Kidney (tissue), 13 donors: ENCODE measurements at regions not wholly inside any gene's neighbourhood (a gene's known extent, or its start where the extent isn't known, plus 50 kb on each side); places are given as distances from the start of the nearest gene placed in this dataset.
A peak's percentile ranks its signal among the peaks of the same experiment; 100 is the strongest.

Experiments used
- DNase-seq, 5 donors: peaks; one replicate each; pipeline ENCODE4 v3.0.0-alpha.2; 2013 to 2020
- FAIRE-seq: peaks from 2 replicates; lab custom pipeline; 2012; peaks lifted over from hg19 to GRCh38; lab: Jason Lieb, UNC
- H3K27ac ChIP-seq, 2 donors: one replicate each; pipeline ENCODE4 v1.7.0; 2013; ENCODE audit warnings: low read depth in 2 of 2, low read length in 2 of 2, inconsistent platforms in 1 of 2
- H3K27me3 ChIP-seq: one replicate; pipeline ENCODE4 v1.7.1; 2013; ENCODE audit warnings: low read length, inconsistent platforms; ENCODE audit not compliant: control insufficient read depth, insufficient read depth
- H3K36me3 ChIP-seq, 3 donors: one replicate each; pipeline versions ENCODE4 v1.7.0 to v1.7.1; 2013; ENCODE audit warnings: low read length in 3 of 3, control low read depth in 1 of 3, inconsistent platforms in 1 of 3; ENCODE audit not compliant: insufficient read depth in 3 of 3, control insufficient read depth in 2 of 3
- H3K4me1 ChIP-seq, 3 donors: one replicate each; pipeline versions ENCODE4 v1.7.0 to v1.7.1; 2013; ENCODE audit warnings: low read length in 3 of 3, inconsistent platforms in 1 of 3, low read depth in 1 of 3; ENCODE audit not compliant: control insufficient read depth in 2 of 3, insufficient read depth in 2 of 3
- H3K4me3 ChIP-seq, 3 donors: one replicate each; pipeline versions ENCODE4 v1.7.0 to v1.8.1; 2013; ENCODE audit warnings: low read length in 3 of 3, control low read depth in 1 of 3, inconsistent platforms in 1 of 3
- H3K9ac ChIP-seq, 3 donors: one replicate each; pipeline versions ENCODE4 v1.7.0 to v1.7.1; 2013; ENCODE audit warnings: low read length in 3 of 3, control low read depth in 1 of 3, inconsistent platforms in 1 of 3
- H3K9me3 ChIP-seq, 3 donors: one replicate each; pipeline versions ENCODE4 v1.7.0 to v1.7.1; 2013; ENCODE audit warnings: low read length in 3 of 3, control low read depth in 1 of 3, inconsistent platforms in 1 of 3; ENCODE audit not compliant: control insufficient read depth in 2 of 3, insufficient read depth in 1 of 3
- CTCF ChIP-seq: IDR thresholded peaks from 3 replicates; pipeline ENCODE4 v1.5.1; 2012; ENCODE audit warnings: mild to moderate bottlenecking, moderate library complexity, borderline replicate concordance; ENCODE audit not compliant: insufficient read depth; ENCODE audit errors: extremely low read depth
- intact Hi-C: fragments of 100-400 bp; cut with DNase I; formaldehyde crosslinking; loops from one replicate; pipeline ENCODE4 v1.11.1; 2022
- donor health status: control.
- donor health status: control.
- donor health status: control.
- donor health status: control.
- donor health status: control.
- donor health status: DM: yes; HTN: yes; CAD: no.
- donor health status: Normal renal cell carcinoma (clear cell type).

DNA sequence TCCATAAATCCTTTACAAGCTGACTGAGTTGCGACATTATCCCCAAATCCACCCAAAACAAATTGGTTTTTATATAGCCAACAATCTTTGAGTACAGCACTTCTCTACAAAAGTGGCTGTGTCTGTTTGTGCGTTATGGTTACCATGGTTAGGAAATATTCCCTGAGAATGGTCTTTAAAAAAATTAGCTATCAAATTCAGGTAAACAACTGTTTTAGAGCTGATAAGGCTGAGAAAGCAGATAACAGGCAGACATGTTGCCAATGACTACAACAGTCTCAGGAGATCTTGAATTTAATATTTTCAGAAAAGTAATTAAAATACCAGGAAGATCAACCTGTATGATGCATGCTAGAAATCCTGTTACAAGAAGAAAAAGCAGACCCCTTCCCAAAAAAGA, 248.0 kb downstream of the RASSF9 start:
- FAIRE-seq (no peak), DNase-seq (no peak)
- Histone ChIP-seq H3K4me3 (no peak overlapping the region), H3K4me1 (no peaks in the 10 kb centered on the region), H3K27ac (no peak overlapping the region), H3K9me3 (no peaks in the 10 kb centered on the region), H3K9ac (no peak overlapping the region), H3K36me3 (no peaks in the 10 kb centered on the region), H3K27me3 (no peaks in the 10 kb centered on the region)
- TF ChIP-seq CTCF: no peak
- intact Hi-C loops: no loop called here

DNA sequence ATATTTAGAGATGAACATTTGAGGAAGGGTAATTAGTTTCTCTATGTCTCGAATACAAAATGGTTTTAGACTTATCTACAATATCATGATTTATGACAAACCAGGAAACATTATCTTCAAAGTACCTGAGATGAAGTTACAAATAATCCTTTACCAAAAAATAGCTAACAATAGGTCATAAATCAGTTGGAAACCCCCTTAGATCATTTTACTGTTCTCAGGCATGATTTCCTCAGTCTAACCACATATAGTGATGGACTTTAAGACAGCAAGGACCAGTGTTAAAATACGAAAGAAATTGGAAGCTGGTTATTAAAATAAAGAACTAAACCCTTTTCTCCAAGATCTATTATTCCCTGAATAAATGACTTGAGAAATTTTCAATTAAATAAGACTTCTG, 235.4 kb downstream of the RASSF9 start:
- intact Hi-C loops: no loop called here
- H3K27me3 ChIP-seq: no peaks in the 10 kb centered on the region
- no peak for FAIRE-seq
- no peaks in the 10 kb centered on the region for H3K4me1 ChIP-seq
- H3K9ac ChIP-seq: no peak overlapping the region
- no peak overlapping the region for H3K27ac ChIP-seq
- no peak overlapping the region for H3K4me3 ChIP-seq
- H3K36me3 ChIP-seq: no peaks in the 10 kb centered on the region
- no peak for DNase-seq
- H3K9me3 ChIP-seq: no peaks in the 10 kb centered on the region
- TF ChIP-seq CTCF: no peak

DNA sequence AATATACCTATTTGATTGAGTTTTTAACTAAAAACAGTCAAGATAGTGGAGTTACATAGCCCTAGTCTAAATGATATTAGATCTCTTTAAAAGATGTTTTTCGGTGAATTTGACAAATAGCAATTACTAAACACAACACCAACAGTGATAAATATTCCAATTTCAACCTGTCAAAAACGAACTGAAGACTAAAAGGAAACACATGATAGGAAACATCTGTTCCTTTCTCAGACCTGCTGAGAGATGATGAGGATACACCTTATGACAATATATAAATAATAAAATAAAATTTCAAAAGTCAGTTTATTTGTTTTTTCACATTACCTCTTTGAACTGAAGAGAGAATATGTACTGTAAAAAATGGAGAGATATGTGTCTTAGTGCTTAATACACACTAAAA, 232.7 kb downstream of the RASSF9 start:
- DNase-seq (peak in 1 of 5 donors; percentile 8), FAIRE-seq (no peak)
- Histone ChIP-seq H3K36me3 (no peaks in the 10 kb centered on the region), H3K27me3 (no peaks in the 10 kb centered on the region), H3K27ac (no peak overlapping the region), H3K9me3 (no peaks in the 10 kb centered on the region), H3K4me3 (no peak overlapping the region), H3K4me1 (no peaks in the 10 kb centered on the region), H3K9ac (no peak overlapping the region)
- intact Hi-C loops: no loop called here
- TF ChIP-seq CTCF: no peak

DNA sequence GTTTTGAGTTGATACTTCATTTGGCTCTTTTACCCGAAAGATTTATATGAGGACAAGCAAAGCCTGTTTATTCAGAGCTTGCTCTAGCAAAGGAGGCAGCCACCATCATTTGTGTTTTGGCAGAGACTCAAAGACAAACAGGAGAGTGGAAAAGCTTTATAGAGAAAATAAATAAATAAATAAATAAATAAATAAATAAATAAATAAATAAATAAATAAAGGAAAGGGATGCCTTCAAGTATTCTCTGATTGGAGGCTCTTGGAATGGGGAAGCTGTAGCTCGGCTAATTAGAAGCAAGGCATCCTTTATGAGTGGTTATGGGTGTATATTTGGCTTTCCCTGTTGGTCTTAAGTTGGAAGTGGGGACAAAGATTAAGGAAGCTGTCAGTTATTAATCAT, 229.8 kb downstream of the RASSF9 start:
- no peaks in the 10 kb centered on the region for H3K27me3 ChIP-seq
- DNase-seq (no peak), FAIRE-seq (no peak)
- H3K9ac ChIP-seq: no peak overlapping the region
- no peak overlapping the region for H3K4me3 ChIP-seq
- TF ChIP-seq CTCF: no peak
- H3K4me1 ChIP-seq: no peaks in the 10 kb centered on the region
- no peaks in the 10 kb centered on the region for H3K36me3 ChIP-seq
- intact Hi-C loops: no loop called here
- H3K9me3 ChIP-seq: no peaks in the 10 kb centered on the region
- H3K27ac ChIP-seq: no peak overlapping the region
